Astrocyte of the cerebellum (primary cell): ENCODE measurements at regions not wholly inside any gene's neighbourhood (a gene's known extent, or its start where the extent isn't known, plus 50 kb on each side); places are given as distances from the start of the nearest gene placed in this dataset.
"Not testable (repeated sequence)": the region's sequence is repeated elsewhere in the genome, so short reads cannot be mapped to it uniquely, and the experiment has no call there.

Experiments
- DNase-seq: peaks from one replicate; pipeline ENCODE4 v3.0.0-alpha.2; 2011; ENCODE audit warnings: low read depth
- H3K4me3 ChIP-seq: 2 replicates; pipeline ENCODE4 v1.5.1; 2011; ENCODE audit warnings: mild to moderate bottlenecking, low read depth, low read length, moderate library complexity
- in situ Hi-C: cut with HindIII; loops from 2 replicates; pipeline ENCODE4 v1.10.0; 2017; ENCODE audit warnings: low sequenced_read_pairs
- TF ChIP-seq, protein P1 (sequence below): IDR thresholded peaks from 2 replicates; pipeline ENCODE4 v1.5.1; 2012; ENCODE audit warnings: low read length, low read depth, moderate library complexity, mild to moderate bottlenecking; ENCODE audit errors: missing control alignments

DNA sequence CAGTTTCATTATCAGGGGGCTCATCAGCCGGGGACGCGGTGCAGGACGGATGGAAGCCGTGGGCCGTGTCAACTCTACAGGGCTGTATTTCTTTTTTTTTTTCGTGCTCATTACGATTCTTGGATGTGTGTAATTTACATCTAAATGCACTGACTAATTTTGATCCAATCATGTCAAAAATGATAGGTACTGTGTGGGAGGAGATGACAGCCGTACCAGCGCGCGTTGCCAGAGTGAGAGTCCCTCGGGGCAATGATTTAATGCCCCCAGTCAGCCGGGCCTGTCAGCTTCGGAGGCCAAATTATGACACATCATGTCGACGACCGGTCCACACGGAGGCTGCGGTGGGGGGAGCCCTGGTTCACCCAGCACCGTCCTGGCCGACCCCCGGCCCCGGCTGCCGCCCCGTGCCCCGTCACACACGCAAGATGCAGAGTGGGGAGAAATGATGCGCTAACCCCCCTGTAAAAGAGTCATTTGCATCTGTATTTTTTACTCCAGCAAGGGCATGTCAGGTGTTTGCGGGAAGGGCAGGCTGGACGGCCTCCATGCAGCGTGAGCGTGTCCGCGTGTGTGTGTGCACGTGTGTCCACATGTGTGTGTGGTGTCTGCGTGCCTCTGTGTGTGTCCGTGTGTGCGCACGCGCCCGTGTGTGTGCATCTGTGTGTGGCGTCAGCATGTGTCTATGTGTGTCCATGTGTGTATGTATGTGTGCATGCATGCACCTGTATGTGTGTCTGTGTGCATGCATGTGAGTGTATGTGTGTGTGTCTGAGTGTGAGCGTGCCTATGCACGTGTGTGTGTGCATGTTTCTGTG lies 74.3 kb upstream of the PPP2R3B start:
- H3K4me3 ChIP-seq = no peak overlapping the region
- TF ChIP-seq, protein P1, sequence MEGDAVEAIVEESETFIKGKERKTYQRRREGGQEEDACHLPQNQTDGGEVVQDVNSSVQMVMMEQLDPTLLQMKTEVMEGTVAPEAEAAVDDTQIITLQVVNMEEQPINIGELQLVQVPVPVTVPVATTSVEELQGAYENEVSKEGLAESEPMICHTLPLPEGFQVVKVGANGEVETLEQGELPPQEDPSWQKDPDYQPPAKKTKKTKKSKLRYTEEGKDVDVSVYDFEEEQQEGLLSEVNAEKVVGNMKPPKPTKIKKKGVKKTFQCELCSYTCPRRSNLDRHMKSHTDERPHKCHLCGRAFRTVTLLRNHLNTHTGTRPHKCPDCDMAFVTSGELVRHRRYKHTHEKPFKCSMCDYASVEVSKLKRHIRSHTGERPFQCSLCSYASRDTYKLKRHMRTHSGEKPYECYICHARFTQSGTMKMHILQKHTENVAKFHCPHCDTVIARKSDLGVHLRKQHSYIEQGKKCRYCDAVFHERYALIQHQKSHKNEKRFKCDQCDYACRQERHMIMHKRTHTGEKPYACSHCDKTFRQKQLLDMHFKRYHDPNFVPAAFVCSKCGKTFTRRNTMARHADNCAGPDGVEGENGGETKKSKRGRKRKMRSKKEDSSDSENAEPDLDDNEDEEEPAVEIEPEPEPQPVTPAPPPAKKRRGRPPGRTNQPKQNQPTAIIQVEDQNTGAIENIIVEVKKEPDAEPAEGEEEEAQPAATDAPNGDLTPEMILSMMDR = no peak
- no peak for DNase-seq

GRCh38 chrX:462853-463252 lies 76.1 kb upstream of the PPP2R3B start:
- in situ Hi-C loops = no loop called here
- TF ChIP-seq, protein P1 = no peak
- H3K4me3 ChIP-seq = no peak overlapping the region
- DNase-seq = no peak

More for the DNA sequence above, 74.3 kb upstream of the PPP2R3B start:
- in situ Hi-C loops = no loop called here

DNA sequence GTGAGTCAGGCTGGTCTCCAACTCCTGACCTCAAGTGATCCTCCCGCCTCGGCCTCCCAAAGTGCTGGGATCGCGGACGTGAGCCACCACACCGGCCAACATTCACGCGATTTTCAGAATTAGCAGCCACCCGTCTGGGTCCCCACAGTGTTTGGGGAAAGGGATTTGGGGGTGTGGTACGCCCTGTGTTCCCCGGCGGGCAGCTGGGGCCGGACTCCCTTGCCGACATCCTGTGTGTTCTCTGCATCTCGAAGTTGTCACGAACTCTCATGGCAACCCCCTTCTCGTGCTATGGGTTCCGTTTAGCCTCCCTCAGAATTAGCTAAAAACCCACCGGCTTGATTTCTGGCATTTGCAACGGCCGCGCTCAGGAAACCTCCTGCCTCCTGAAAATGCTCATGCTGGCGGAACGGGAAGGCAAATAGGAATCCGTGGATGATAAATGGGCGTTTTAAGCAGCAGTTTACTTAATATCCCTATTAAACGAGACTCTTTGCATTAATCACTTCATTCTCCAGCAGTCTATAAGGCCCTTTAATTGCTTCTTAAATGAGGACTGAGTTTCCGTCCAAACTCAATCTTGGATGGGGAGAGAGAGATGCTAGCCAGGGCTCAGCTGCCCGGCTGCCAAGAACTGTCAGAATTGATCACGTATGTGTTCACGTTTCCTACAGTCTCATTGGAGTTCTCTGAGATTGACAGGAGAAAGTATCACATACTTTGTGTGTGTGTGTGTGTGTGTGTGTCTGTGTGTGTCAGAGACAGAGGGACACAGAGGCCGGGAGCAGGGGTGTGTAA lies 78.9 kb upstream of the PPP2R3B start:
- no peak for DNase-seq
- H3K4me3 ChIP-seq = no peak overlapping the region
- in situ Hi-C loops = no loop called here
- TF ChIP-seq, protein P1 = no peak

- DNase-seq, H3K4me3 ChIP-seq, in situ Hi-C loops: not testable (repeated sequence)
Measured at GRCh38 chrX:466836-467235, 80.1 kb upstream of the PPP2R3B start.

DNA sequence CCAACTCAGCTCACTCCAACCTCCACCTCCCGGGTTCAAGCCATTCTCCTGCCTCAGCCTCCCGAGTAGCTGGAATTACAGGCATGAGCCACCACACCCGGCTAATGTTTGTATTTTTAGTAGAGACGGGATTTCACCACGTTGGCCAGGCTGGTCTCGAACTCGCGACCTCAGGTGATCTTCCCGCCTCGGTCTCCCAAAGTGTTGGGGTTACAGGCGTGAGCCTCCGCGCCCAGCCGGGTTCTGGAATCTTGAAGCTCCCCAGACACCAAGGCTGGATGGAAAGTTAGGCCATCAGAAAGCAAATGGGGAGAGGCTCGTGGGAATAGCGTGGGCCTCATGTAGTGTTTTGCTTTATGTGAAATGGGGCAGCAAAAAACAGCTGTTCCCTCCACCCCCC lies 81.0 kb upstream of the PPP2R3B start:
- in situ Hi-C loops, H3K4me3 ChIP-seq, DNase-seq: not testable (repeated sequence)

DNA sequence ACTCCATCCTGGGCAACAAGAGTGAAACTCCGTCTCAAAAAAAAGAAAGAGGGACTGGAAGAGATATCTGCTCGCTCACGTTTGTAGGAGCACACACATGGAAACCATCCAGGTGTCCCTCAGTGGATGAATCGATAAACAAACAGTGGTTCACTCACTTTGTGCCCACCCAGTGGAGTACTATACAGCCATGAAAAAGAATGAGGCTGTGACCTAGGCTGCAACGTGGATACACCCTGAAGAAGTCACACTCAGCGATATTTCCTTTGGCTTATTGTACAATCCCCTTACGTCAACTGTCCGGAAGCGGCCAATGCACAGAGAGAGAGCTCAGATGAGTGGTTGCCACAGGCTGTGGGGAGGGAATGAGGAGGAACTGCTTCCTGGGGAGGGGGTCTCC lies 82.3 kb upstream of the PPP2R3B start:
- in situ Hi-C loops = no loop called here
- no peak overlapping the region for H3K4me3 ChIP-seq
- no peak for DNase-seq
- TF ChIP-seq, protein P1 = no peak

DNA sequence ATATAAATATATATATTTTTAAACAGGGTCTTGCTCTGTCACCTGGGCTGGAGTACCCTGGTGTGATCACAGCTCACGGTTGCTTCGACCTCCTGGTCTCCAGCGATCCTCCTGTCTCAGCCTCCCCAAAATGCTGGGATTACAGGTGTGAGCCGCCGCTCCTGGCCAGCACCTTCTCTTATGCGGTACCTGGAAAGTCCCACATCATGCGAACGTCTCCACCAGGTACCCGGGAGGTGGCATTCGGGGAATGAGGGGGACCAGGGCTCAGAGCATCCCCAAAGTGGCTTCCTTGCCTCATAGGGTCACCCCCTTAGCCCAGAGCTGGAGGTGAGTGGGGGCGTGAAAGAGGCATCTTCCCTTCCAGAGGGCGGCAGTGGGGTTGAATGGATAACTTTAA lies 84.0 kb upstream of the PPP2R3B start:
- in situ Hi-C loops = no loop called here
- H3K4me3 ChIP-seq = no peak overlapping the region
- TF ChIP-seq, protein P1 = no peak
- DNase-seq = no peak
